Activated CD8-positive, alpha-beta memory T cell treated with anti-CD3 and anti-CD28 coated beads, Interleukin-2, amount 10 ng/mL, durations not matched to agents 7 days and 5 days (primary cell): ENCODE measurements at regions not wholly inside any gene's neighbourhood (a gene's known extent, or its start where the extent isn't known, plus 50 kb on each side); places are given as distances from the start of the nearest gene placed in this dataset.
"Not testable (repeated sequence)": the region's sequence is repeated elsewhere in the genome, so short reads cannot be mapped to it uniquely, and the experiment has no call there.

Source experiments
- ATAC-seq: fragments of 150-1000 bp; cut with Tn5 transposase; one replicate; pipeline ENCODE4 v1.10.0; 2021; ENCODE audit warnings: moderate library complexity
- CTCF ChIA-PET: fragments of 350-600 bp; sonication (Branson Sonifier 250); formaldehyde crosslinking; loops from one replicate; lab custom pipeline; 2021; ENCODE audit warnings: antibody characterized with exemption; lab: Charles Lee
- DNase-seq: peaks from one replicate; pipeline ENCODE4 v3.0.0-alpha.2; 2020
- H3K27ac Mint-ChIP-seq: one replicate; pipeline ENCODE4 v1.8.0; 2021; ENCODE audit warnings: mild to moderate bottlenecking, mixed read lengths
- H3K27me3 Mint-ChIP-seq: one replicate; pipeline ENCODE4 v1.8.0; 2021; ENCODE audit warnings: mixed read lengths
- H3K36me3 Mint-ChIP-seq: one replicate; pipeline ENCODE4 v1.8.0; 2021; ENCODE audit warnings: mild to moderate bottlenecking, mixed read lengths
- H3K4me1 Mint-ChIP-seq: one replicate; pipeline ENCODE4 v1.8.0; 2021; ENCODE audit warnings: mixed read lengths
- H3K4me3 Mint-ChIP-seq: one replicate; pipeline ENCODE4 v1.8.0; 2021; ENCODE audit warnings: mild to moderate bottlenecking, moderate library complexity, mixed read lengths
- H3K9me3 Mint-ChIP-seq: one replicate; pipeline ENCODE4 v1.8.0; 2022; ENCODE audit warnings: low read depth, mixed read lengths

GRCh38 chr2:239869272-239870155, 155.6 kb downstream of the NDUFA10 start:
- Mint-ChIP-seq H3K36me3 (no peaks in the 10 kb centered on the region), H3K4me3 (no peak overlapping the region), H3K27ac (no peak overlapping the region), H3K4me1 (no peaks in the 10 kb centered on the region), H3K9me3 (no peaks in the 10 kb centered on the region), H3K27me3 (peaks cover 6% of the 10 kb centered on the region)
- no peak for DNase-seq
- CTCF ChIA-PET = no interaction called here
- no peak for ATAC-seq

- ATAC-seq = no peak
- Mint-ChIP-seq H3K4me1 (no peaks in the 10 kb centered on the region), H3K4me3 (no peak overlapping the region), H3K36me3 (no peaks in the 10 kb centered on the region), H3K9me3 (no peaks in the 10 kb centered on the region), H3K27me3 (no peaks in the 10 kb centered on the region), H3K27ac (no peak overlapping the region)
- DNase-seq = no peak
- CTCF ChIA-PET = no interaction called here
Measured at GRCh38 chr2:239868556-239869181, 156.5 kb downstream of the NDUFA10 start.

- CTCF ChIA-PET = no interaction called here
- Mint-ChIP-seq H3K27me3 (peaks cover 1% of the 10 kb centered on the region), H3K4me1 (peaks cover under 1% of the 10 kb centered on the region), H3K9me3 (no peaks in the 10 kb centered on the region), H3K4me3 (no peak overlapping the region), H3K27ac (no peak overlapping the region), H3K36me3 (no peaks in the 10 kb centered on the region)
- DNase-seq (no peak), ATAC-seq (no peak)
Measured at GRCh38 chr2:239866778-239867177, 158.4 kb downstream of the NDUFA10 start.

- CTCF ChIA-PET = no interaction called here
- DNase-seq (no peak), ATAC-seq (no peak)
- peaks cover 5% of the 10 kb centered on the region for H3K27me3 Mint-ChIP-seq
- H3K9me3 Mint-ChIP-seq = no peaks in the 10 kb centered on the region
- H3K36me3 Mint-ChIP-seq = no peaks in the 10 kb centered on the region
- no peak overlapping the region for H3K4me3 Mint-ChIP-seq
- peaks cover 2% of the 10 kb centered on the region for H3K4me1 Mint-ChIP-seq
- H3K27ac Mint-ChIP-seq = no peak overlapping the region
Measured at GRCh38 chr2:239866350-239866749, 158.8 kb downstream of the NDUFA10 start.

- H3K27ac Mint-ChIP-seq, H3K4me3 Mint-ChIP-seq, H3K9me3 Mint-ChIP-seq, H3K4me1 Mint-ChIP-seq, ATAC-seq, CTCF ChIA-PET, H3K27me3 Mint-ChIP-seq, DNase-seq, H3K36me3 Mint-ChIP-seq: not testable (repeated sequence)
Measured at GRCh38 chr2:239865856-239866255, 159.3 kb downstream of the NDUFA10 start.

GRCh38 chr2:239865059-239865639, 160.0 kb downstream of the NDUFA10 start:
- H3K27me3 Mint-ChIP-seq = peaks cover 10% of the 10 kb centered on the region
- H3K27ac Mint-ChIP-seq = no peak overlapping the region
- H3K36me3 Mint-ChIP-seq = no peaks in the 10 kb centered on the region
- ATAC-seq (no peak), DNase-seq (no peak)
- peaks cover 2% of the 10 kb centered on the region for H3K4me1 Mint-ChIP-seq
- H3K9me3 Mint-ChIP-seq = no peaks in the 10 kb centered on the region
- CTCF ChIA-PET = no interaction called here
- no peak overlapping the region for H3K4me3 Mint-ChIP-seq

GRCh38 chr2:239864247-239865058, 160.7 kb downstream of the NDUFA10 start:
- H3K4me1 Mint-ChIP-seq = peaks cover 2% of the 10 kb centered on the region
- H3K9me3 Mint-ChIP-seq = no peaks in the 10 kb centered on the region
- CTCF ChIA-PET = no interaction called here
- no peak overlapping the region for H3K27ac Mint-ChIP-seq
- H3K4me3 Mint-ChIP-seq = no peak overlapping the region
- peaks cover 12% of the 10 kb centered on the region for H3K27me3 Mint-ChIP-seq
- no peak for DNase-seq
- H3K36me3 Mint-ChIP-seq = no peaks in the 10 kb centered on the region
- ATAC-seq = no peak

- Mint-ChIP-seq H3K4me3 (no peak overlapping the region), H3K9me3 (no peaks in the 10 kb centered on the region), H3K36me3 (no peaks in the 10 kb centered on the region), H3K27me3 (peaks cover 24% of the 10 kb centered on the region), H3K4me1 (peaks cover 2% of the 10 kb centered on the region), H3K27ac (no peak overlapping the region)
- DNase-seq (no peak), ATAC-seq (no peak)
- CTCF ChIA-PET = no interaction called here
Measured at GRCh38 chr2:239862613-239863012, 162.5 kb downstream of the NDUFA10 start.

- ATAC-seq (no peak), DNase-seq (no peak)
- Mint-ChIP-seq H3K4me1 (peaks cover 2% of the 10 kb centered on the region), H3K27me3 (peaks cover 28% of the 10 kb centered on the region), H3K9me3 (no peaks in the 10 kb centered on the region), H3K27ac (no peak overlapping the region), H3K4me3 (no peak overlapping the region), H3K36me3 (no peaks in the 10 kb centered on the region)
- CTCF ChIA-PET = no interaction called here
Measured at GRCh38 chr2:239858179-239858578, 167.0 kb downstream of the NDUFA10 start.

GRCh38 chr2:239857591-239857990, 167.6 kb downstream of the NDUFA10 start:
- DNase-seq = no peak

GRCh38 chr2:239856620-239857285, 168.4 kb downstream of the NDUFA10 start:
- Mint-ChIP-seq H3K27ac (no peak overlapping the region), H3K27me3 (peaks cover 26% of the 10 kb centered on the region), H3K36me3 (no peaks in the 10 kb centered on the region), H3K4me1 (peaks cover under 1% of the 10 kb centered on the region), H3K9me3 (no peaks in the 10 kb centered on the region), H3K4me3 (no peak overlapping the region)
- CTCF ChIA-PET = interaction anchor here (1.3 kb wide), 1 partner anchor 9 kb away, joined by 4 read pairs; no protein-coding TSS in a partner anchor
- ATAC-seq (no peak), DNase-seq (no peak)

More at GRCh38 chr2:239857591-239857990, 167.6 kb downstream of the NDUFA10 start:
- peaks cover 2% of the 10 kb centered on the region for H3K4me1 Mint-ChIP-seq
- no peak for ATAC-seq
- no peaks in the 10 kb centered on the region for H3K36me3 Mint-ChIP-seq
- H3K27me3 Mint-ChIP-seq = peaks cover 28% of the 10 kb centered on the region
- no peaks in the 10 kb centered on the region for H3K9me3 Mint-ChIP-seq
- CTCF ChIA-PET = no interaction called here
- no peak overlapping the region for H3K4me3 Mint-ChIP-seq
- no peak overlapping the region for H3K27ac Mint-ChIP-seq

GRCh38 chr2:239855863-239856587, 169.1 kb downstream of the NDUFA10 start:
- H3K27ac Mint-ChIP-seq = no peak overlapping the region
- no peaks in the 10 kb centered on the region for H3K36me3 Mint-ChIP-seq
- no peaks in the 10 kb centered on the region for H3K9me3 Mint-ChIP-seq
- H3K4me3 Mint-ChIP-seq = no peak overlapping the region
- CTCF ChIA-PET = interaction anchor here (1.3 kb wide), 1 partner anchor 9 kb away, joined by 4 read pairs; no protein-coding TSS in a partner anchor
- DNase-seq (no peak), ATAC-seq (no peak)
- peaks cover 24% of the 10 kb centered on the region for H3K27me3 Mint-ChIP-seq
- no peaks in the 10 kb centered on the region for H3K4me1 Mint-ChIP-seq
